Mammary epithelial cell (primary cell): ENCODE measurements at regions not wholly inside any gene's neighbourhood (a gene's known extent, or its start where the extent isn't known, plus 50 kb on each side); places are given as distances from the start of the nearest gene placed in this dataset.

Experiments
- EZH2 ChIP-seq: IDR thresholded peaks from 2 replicates; pipeline ENCODE4 v1.6.1; 2012; ENCODE audit warnings: low read length, inconsistent platforms, borderline replicate concordance
- TF ChIP-seq, protein P1 (sequence below), 2 donors: IDR thresholded peaks in 1 of 2; conservative IDR thresholded peaks in 1 of 2; 2 replicates each; pipeline ENCODE4 v1.5.1; 2011 to 2012; ENCODE audit warnings: inconsistent platforms in 2 of 2, low read length in 2 of 2, mild to moderate bottlenecking in 2 of 2, control low read depth in 1 of 2, low read depth in 1 of 2; ENCODE audit not compliant: insufficient read depth in 1 of 2; ENCODE audit errors: extremely low read depth in 1 of 2

DNA sequence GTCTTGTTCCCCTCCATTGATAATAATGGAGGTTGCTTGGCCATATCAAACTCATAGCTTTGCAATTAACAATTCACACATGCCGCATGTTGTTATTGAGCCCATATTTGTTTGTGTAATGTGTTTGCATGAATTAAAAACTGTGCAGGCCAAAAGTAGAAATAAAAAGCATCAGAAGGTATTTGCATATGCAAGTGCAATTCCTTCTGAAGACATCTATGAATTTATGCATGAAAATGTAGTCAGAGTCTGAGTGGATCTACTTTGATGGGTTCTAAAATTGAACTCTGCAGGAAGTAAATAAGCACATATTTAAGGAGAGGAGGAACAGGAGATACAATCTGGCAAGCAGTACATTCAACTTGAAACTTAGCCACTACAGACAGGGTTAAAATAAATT is 1004.6 kb upstream of the WWC1 start:
- TF ChIP-seq, protein P1, sequence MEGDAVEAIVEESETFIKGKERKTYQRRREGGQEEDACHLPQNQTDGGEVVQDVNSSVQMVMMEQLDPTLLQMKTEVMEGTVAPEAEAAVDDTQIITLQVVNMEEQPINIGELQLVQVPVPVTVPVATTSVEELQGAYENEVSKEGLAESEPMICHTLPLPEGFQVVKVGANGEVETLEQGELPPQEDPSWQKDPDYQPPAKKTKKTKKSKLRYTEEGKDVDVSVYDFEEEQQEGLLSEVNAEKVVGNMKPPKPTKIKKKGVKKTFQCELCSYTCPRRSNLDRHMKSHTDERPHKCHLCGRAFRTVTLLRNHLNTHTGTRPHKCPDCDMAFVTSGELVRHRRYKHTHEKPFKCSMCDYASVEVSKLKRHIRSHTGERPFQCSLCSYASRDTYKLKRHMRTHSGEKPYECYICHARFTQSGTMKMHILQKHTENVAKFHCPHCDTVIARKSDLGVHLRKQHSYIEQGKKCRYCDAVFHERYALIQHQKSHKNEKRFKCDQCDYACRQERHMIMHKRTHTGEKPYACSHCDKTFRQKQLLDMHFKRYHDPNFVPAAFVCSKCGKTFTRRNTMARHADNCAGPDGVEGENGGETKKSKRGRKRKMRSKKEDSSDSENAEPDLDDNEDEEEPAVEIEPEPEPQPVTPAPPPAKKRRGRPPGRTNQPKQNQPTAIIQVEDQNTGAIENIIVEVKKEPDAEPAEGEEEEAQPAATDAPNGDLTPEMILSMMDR (conservative IDR thresholded peaks at IDR 0.05 in 1 of 2, IDR thresholded peaks at IDR 0.05 in 1 of 2; ENCODE audit: extremely low read depth in 1 of 2, insufficient read depth in 1 of 2, low read depth in 1 of 2, low read length in 2 of 2): no peak
- TF ChIP-seq EZH2: no peak
